ENCODE measurements at regions not wholly inside any gene's neighbourhood (a gene's known extent, or its start where the extent isn't known, plus 50 kb on each side); places are given as distances from the start of the nearest gene placed in this dataset.

DNA sequence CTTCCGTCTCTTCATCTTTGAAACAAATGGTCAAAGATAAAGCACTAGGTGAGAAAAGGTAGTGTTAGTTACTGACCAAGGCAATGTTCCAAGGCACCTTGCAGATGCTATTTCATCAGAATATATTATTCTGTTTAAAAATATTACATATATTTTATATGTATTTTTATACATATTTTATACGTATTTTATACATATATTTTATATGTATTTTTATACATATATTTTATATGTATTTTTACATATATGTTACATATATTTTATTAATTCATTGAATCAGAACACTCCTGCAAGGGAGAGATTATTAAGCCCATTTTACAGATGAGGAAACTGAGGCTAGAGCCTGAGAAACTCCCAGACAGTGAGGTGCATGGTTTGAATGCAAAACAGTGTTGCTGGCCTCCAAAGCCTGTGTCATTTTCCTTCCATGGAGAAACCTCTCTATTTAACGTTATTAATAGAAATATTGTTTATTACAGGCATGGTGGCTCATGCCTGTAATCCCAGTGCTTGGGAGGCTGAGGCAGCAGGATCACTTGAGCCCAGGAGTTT is 120.6 kb upstream of the CD82 start:
- TF ChIP-seq, protein P1, sequence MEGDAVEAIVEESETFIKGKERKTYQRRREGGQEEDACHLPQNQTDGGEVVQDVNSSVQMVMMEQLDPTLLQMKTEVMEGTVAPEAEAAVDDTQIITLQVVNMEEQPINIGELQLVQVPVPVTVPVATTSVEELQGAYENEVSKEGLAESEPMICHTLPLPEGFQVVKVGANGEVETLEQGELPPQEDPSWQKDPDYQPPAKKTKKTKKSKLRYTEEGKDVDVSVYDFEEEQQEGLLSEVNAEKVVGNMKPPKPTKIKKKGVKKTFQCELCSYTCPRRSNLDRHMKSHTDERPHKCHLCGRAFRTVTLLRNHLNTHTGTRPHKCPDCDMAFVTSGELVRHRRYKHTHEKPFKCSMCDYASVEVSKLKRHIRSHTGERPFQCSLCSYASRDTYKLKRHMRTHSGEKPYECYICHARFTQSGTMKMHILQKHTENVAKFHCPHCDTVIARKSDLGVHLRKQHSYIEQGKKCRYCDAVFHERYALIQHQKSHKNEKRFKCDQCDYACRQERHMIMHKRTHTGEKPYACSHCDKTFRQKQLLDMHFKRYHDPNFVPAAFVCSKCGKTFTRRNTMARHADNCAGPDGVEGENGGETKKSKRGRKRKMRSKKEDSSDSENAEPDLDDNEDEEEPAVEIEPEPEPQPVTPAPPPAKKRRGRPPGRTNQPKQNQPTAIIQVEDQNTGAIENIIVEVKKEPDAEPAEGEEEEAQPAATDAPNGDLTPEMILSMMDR (IDR thresholded peaks at IDR 0.05) = no peak
- no peak for TF ChIP-seq POLR2A (IDR thresholded peaks at IDR 0.05)

Measured in uterus (tissue), 2 donors.